LoVo (cell line): ENCODE measurements at regions not wholly inside any gene's neighbourhood (a gene's known extent, or its start where the extent isn't known, plus 50 kb on each side); places are given as distances from the start of the nearest gene placed in this dataset.
"Not testable (repeated sequence)": the region's sequence is repeated elsewhere in the genome, so short reads cannot be mapped to it uniquely, and the experiment has no call there.

Experiments used
- DNase-seq: peaks from one replicate; pipeline ENCODE4 v3.0.0-alpha.2; 2016; ENCODE audit warnings: low spot score

- no peak for DNase-seq
Measured at GRCh38 chr7:149604521-149604920, 106.9 kb upstream of the ZNF746 start.

- not testable (repeated sequence) for DNase-seq
Measured at GRCh38 chr7:149600669-149601330, 103.2 kb upstream of the ZNF746 start.

GRCh38 chr7:149599636-149600206 is 102.1 kb upstream of the ZNF746 start:
- DNase-seq, result no peak

- DNase-seq, result no peak
Measured at GRCh38 chr7:149598721-149599308, 101.2 kb upstream of the ZNF746 start.

- not testable (repeated sequence) for DNase-seq
Measured at GRCh38 chr7:149597789-149598188, 100.2 kb upstream of the ZNF746 start.

- DNase-seq, result no peak
Measured at GRCh38 chr7:149595541-149595940, 97.9 kb upstream of the ZNF746 start.

GRCh38 chr7:149595078-149595477 is 97.5 kb upstream of the ZNF746 start:
- DNase-seq, result no peak

- no peak for DNase-seq
Measured at GRCh38 chr7:149588930-149589329, 91.3 kb upstream of the ZNF746 start.

- DNase-seq, result no peak
Measured at GRCh38 chr7:149586646-149587645, 89.3 kb upstream of the ZNF746 start.

- DNase-seq, result no peak
Measured at GRCh38 chr7:149584530-149584929, 86.9 kb upstream of the ZNF746 start.

GRCh38 chr7:149584009-149584408 is 86.4 kb upstream of the ZNF746 start:
- no peak for DNase-seq

GRCh38 chr7:149580328-149580727 is 82.7 kb upstream of the ZNF746 start:
- no peak for DNase-seq

- DNase-seq, result not testable (repeated sequence)
Measured at GRCh38 chr7:149579365-149579764, 81.8 kb upstream of the ZNF746 start.

- DNase-seq, result not testable (repeated sequence)
Measured at GRCh38 chr7:149574428-149574827, 76.8 kb upstream of the ZNF746 start.

GRCh38 chr7:149573519-149573918 is 75.9 kb upstream of the ZNF746 start:
- DNase-seq, result no peak

GRCh38 chr7:149572920-149573319 is 75.3 kb upstream of the ZNF746 start:
- not testable (repeated sequence) for DNase-seq

GRCh38 chr7:149570784-149571183 is 73.2 kb upstream of the ZNF746 start:
- no peak for DNase-seq

- peak; percentile 50 for DNase-seq
Measured at GRCh38 chr7:149569726-149570422, 72.3 kb upstream of the ZNF746 start.

GRCh38 chr7:149569025-149569725 is 71.6 kb upstream of the ZNF746 start:
- DNase-seq, result peak; percentile 81

- DNase-seq, result no peak
Measured at GRCh38 chr7:149568218-149568617, 70.6 kb upstream of the ZNF746 start.

GRCh38 chr7:149566103-149566502 is 68.5 kb upstream of the ZNF746 start:
- no peak for DNase-seq
